ENCODE measurements at regions not wholly inside any gene's neighbourhood (a gene's known extent, or its start where the extent isn't known, plus 50 kb on each side); places are given as distances from the start of the nearest gene placed in this dataset.

- Histone ChIP-seq H3K36me3 (ENCODE audit: insufficient read depth, low read length) (no peaks in the 10 kb centered on the region), H3K9ac (ENCODE audit: low read length) (no peak overlapping the region), H2AFZ (ENCODE audit: low read depth, low read length) (no peak overlapping the region), H3K27me3 (ENCODE audit: insufficient read depth, low read depth, low read length) (no peaks in the 10 kb centered on the region), H3K9me3 (ENCODE audit: low read length) (no peaks in the 10 kb centered on the region), H3K4me3 (ENCODE audit: low read length) (no peak overlapping the region), H3K79me2 (replicated peaks; ENCODE audit: insufficient read depth, low read length) (no peaks in the 10 kb centered on the region), H4K20me1 (ENCODE audit: insufficient read depth) (no peaks in the 10 kb centered on the region), H3K27ac (ENCODE audit: low read length) (no peak overlapping the region), H3F3A (ENCODE audit: insufficient read depth, low read length, poor library complexity, severe bottlenecking) (no peaks in the 10 kb centered on the region), H3K4me2 (ENCODE audit: low read length) (no peak overlapping the region), H3K9me2 (ENCODE audit: insufficient read depth, low read length) (no peaks in the 10 kb centered on the region)
- no peak for TF ChIP-seq EZH2 (IDR thresholded peaks at IDR 0.05; ENCODE audit: borderline replicate concordance, insufficient read depth, low read length, poor library complexity, severe bottlenecking)
- no peak for TF ChIP-seq TAF1 (IDR thresholded peaks at IDR 0.05; ENCODE audit: low read depth)
- no peak for TF ChIP-seq EP300 (conservative IDR thresholded peaks at IDR 0.05; ENCODE audit: poor library complexity, severe bottlenecking)
- no peak for TF ChIP-seq POLR2AphosphoS5 (IDR thresholded peaks at IDR 0.05)
- no peak for TF ChIP-seq MXI1 (conservative IDR thresholded peaks at IDR 0.05; ENCODE audit: poor library complexity, severe bottlenecking)
- TF ChIP-seq, protein P1, sequence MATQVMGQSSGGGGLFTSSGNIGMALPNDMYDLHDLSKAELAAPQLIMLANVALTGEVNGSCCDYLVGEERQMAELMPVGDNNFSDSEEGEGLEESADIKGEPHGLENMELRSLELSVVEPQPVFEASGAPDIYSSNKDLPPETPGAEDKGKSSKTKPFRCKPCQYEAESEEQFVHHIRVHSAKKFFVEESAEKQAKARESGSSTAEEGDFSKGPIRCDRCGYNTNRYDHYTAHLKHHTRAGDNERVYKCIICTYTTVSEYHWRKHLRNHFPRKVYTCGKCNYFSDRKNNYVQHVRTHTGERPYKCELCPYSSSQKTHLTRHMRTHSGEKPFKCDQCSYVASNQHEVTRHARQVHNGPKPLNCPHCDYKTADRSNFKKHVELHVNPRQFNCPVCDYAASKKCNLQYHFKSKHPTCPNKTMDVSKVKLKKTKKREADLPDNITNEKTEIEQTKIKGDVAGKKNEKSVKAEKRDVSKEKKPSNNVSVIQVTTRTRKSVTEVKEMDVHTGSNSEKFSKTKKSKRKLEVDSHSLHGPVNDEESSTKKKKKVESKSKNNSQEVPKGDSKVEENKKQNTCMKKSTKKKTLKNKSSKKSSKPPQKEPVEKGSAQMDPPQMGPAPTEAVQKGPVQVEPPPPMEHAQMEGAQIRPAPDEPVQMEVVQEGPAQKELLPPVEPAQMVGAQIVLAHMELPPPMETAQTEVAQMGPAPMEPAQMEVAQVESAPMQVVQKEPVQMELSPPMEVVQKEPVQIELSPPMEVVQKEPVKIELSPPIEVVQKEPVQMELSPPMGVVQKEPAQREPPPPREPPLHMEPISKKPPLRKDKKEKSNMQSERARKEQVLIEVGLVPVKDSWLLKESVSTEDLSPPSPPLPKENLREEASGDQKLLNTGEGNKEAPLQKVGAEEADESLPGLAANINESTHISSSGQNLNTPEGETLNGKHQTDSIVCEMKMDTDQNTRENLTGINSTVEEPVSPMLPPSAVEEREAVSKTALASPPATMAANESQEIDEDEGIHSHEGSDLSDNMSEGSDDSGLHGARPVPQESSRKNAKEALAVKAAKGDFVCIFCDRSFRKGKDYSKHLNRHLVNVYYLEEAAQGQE (IDR thresholded peaks at IDR 0.05; ENCODE audit: borderline replicate concordance), result no peak
- no peak for TF ChIP-seq RAD21 (conservative IDR thresholded peaks at IDR 0.05)
- TF ChIP-seq CTCF (IDR thresholded peaks at IDR 0.05; ENCODE audit: poor library complexity, severe bottlenecking), result no peak
- no peak for TF ChIP-seq SMC3 (conservative IDR thresholded peaks at IDR 0.05; ENCODE audit: poor library complexity)
Measured at GRCh38 chr11:19565639-19566038, 147.0 kb upstream of the NAV2 start.

DNA sequence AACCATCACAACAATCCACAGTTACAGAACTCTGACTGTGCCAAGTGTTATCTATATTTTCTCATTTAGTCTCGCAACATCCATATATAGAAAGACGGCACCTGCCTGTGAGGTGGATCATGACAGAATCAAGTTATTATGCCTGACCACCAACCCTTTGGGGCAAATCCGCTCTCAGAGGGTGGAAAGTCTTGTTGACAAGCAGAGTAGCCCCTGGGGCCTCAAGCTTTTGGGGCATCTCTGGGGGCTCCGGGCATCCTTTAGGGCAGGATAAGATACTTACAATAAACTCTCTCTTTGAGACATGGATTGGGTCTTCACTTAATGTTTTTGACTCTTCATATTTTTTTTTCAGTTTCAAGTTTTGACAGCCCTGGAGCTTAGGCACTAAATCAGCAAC, 150.5 kb upstream of the NAV2 start:
- Histone ChIP-seq H3K9ac (ENCODE audit: low read length) (no peak overlapping the region), H3K27ac (ENCODE audit: low read length) (no peak overlapping the region)
- no peak for TF ChIP-seq SMC3 (conservative IDR thresholded peaks at IDR 0.05; ENCODE audit: poor library complexity)
- no peak for TF ChIP-seq MXI1 (conservative IDR thresholded peaks at IDR 0.05; ENCODE audit: poor library complexity, severe bottlenecking)

DNA sequence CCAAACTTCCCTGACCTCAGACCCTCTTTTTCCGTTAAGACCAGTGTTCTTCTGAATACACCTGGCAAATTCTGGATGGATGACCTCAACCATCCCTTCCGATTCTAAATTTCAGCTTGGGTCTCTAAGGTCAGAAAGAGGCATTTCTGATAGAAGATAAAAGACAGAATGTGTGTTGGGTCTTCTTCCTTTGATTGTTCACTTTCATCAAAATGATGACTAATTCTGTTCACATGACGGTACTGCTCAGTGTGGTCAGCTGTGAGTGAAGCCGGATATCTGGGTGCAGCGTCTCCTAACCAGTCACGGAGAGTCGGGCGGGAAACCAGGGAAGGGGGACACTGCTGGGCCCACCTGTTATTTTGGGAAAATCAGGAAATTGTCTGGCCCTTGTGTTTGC, 151.6 kb upstream of the NAV2 start:
- Histone ChIP-seq H3K27me3 (ENCODE audit: insufficient read depth, low read depth, low read length) (no peaks in the 10 kb centered on the region), H2AFZ (ENCODE audit: low read depth, low read length) (no peak overlapping the region), H3K9me3 (ENCODE audit: low read length) (no peaks in the 10 kb centered on the region), H3F3A (ENCODE audit: insufficient read depth, low read length, poor library complexity, severe bottlenecking) (no peaks in the 10 kb centered on the region), H3K36me3 (ENCODE audit: insufficient read depth, low read length) (no peaks in the 10 kb centered on the region), H3K4me2 (ENCODE audit: low read length) (no peak overlapping the region), H3K79me2 (replicated peaks; ENCODE audit: insufficient read depth, low read length) (no peaks in the 10 kb centered on the region), H3K9me2 (ENCODE audit: insufficient read depth, low read length) (no peaks in the 10 kb centered on the region), H3K27ac (ENCODE audit: low read length) (no peak overlapping the region), H4K20me1 (ENCODE audit: insufficient read depth) (no peaks in the 10 kb centered on the region), H3K4me3 (ENCODE audit: low read length) (no peak overlapping the region), H3K9ac (ENCODE audit: low read length) (no peak overlapping the region)
- TF ChIP-seq EP300 (conservative IDR thresholded peaks at IDR 0.05; ENCODE audit: poor library complexity, severe bottlenecking), result no peak
- TF ChIP-seq TAF1 (IDR thresholded peaks at IDR 0.05; ENCODE audit: low read depth), result no peak
- no peak for TF ChIP-seq CTCF (IDR thresholded peaks at IDR 0.05; ENCODE audit: poor library complexity, severe bottlenecking)
- TF ChIP-seq, protein P1 (IDR thresholded peaks at IDR 0.05; ENCODE audit: borderline replicate concordance), result no peak
- TF ChIP-seq EZH2 (IDR thresholded peaks at IDR 0.05; ENCODE audit: borderline replicate concordance, insufficient read depth, low read length, poor library complexity, severe bottlenecking), result no peak
- TF ChIP-seq MXI1 (conservative IDR thresholded peaks at IDR 0.05; ENCODE audit: poor library complexity, severe bottlenecking), result no peak
- TF ChIP-seq POLR2AphosphoS5 (IDR thresholded peaks at IDR 0.05), result no peak
- TF ChIP-seq SMC3 (conservative IDR thresholded peaks at IDR 0.05; ENCODE audit: poor library complexity), result no peak
- TF ChIP-seq RAD21 (conservative IDR thresholded peaks at IDR 0.05), result no peak

More for the DNA sequence above, 150.5 kb upstream of the NAV2 start:
- Histone ChIP-seq H4K20me1 (ENCODE audit: insufficient read depth) (no peaks in the 10 kb centered on the region), H3K9me3 (ENCODE audit: low read length) (no peaks in the 10 kb centered on the region), H3K27me3 (ENCODE audit: insufficient read depth, low read depth, low read length) (no peaks in the 10 kb centered on the region), H2AFZ (ENCODE audit: low read depth, low read length) (no peak overlapping the region), H3F3A (ENCODE audit: insufficient read depth, low read length, poor library complexity, severe bottlenecking) (no peaks in the 10 kb centered on the region), H3K4me2 (ENCODE audit: low read length) (no peak overlapping the region), H3K36me3 (ENCODE audit: insufficient read depth, low read length) (no peaks in the 10 kb centered on the region), H3K4me3 (ENCODE audit: low read length) (no peak overlapping the region), H3K9me2 (ENCODE audit: insufficient read depth, low read length) (no peaks in the 10 kb centered on the region), H3K79me2 (replicated peaks; ENCODE audit: insufficient read depth, low read length) (no peaks in the 10 kb centered on the region)

Measured in neural cell (in vitro differentiated cells).